Activated CD4-positive, alpha-beta T cell treated with anti-CD3 and anti-CD28 coated beads for 24 hours (primary cell): ENCODE measurements at regions not wholly inside any gene's neighbourhood (a gene's known extent, or its start where the extent isn't known, plus 50 kb on each side); places are given as distances from the start of the nearest gene placed in this dataset.
A peak's percentile ranks its signal among the peaks of the same experiment; 100 is the strongest.

Experiments used
- DNase-seq, 2 donors: peaks; one replicate each; pipeline ENCODE4 v3.0.0-alpha.2; 2020; ENCODE audit warnings: low read depth in 2 of 2

- DNase-seq, result no peak
Observed at GRCh38 chr9:70478963-70479641, 64.6 kb upstream of the KLF9 start.

- DNase-seq, result no peak
Observed at GRCh38 chr9:70477907-70478480, 63.5 kb upstream of the KLF9 start.

- DNase-seq, result no peak
Observed at GRCh38 chr9:70477146-70477745, 62.8 kb upstream of the KLF9 start.

GRCh38 chr9:70475211-70475610 lies 60.8 kb upstream of the KLF9 start:
- no peak for DNase-seq

- DNase-seq, result no peak
Observed at GRCh38 chr9:70474413-70474812, 60.0 kb upstream of the KLF9 start.

GRCh38 chr9:70472268-70473249 lies 58.1 kb upstream of the KLF9 start:
- no peak for DNase-seq

- DNase-seq, result no peak
Observed at GRCh38 chr9:70470050-70471015, 55.9 kb upstream of the KLF9 start.

GRCh38 chr9:70468291-70468690 lies 53.8 kb upstream of the KLF9 start:
- no peak for DNase-seq

GRCh38 chr9:70466976-70467561 lies 52.6 kb upstream of the KLF9 start:
- peak; percentile 7 to 35 for DNase-seq

- DNase-seq, result no peak
Observed at GRCh38 chr9:70465904-70466303, 51.4 kb upstream of the KLF9 start.

GRCh38 chr9:70465398-70465797 lies 50.9 kb upstream of the KLF9 start:
- DNase-seq, result no peak
